Lower lobe of right lung (tissue), 2 donors: ENCODE measurements at regions not wholly inside any gene's neighbourhood (a gene's known extent, or its start where the extent isn't known, plus 50 kb on each side); places are given as distances from the start of the nearest gene placed in this dataset.

Experiments used
- ATAC-seq, 2 donors: fragments of 200-7000 bp; cut with Tn5 transposase; one replicate each; pipeline ENCODE4 v1.9.1; 2020 to 2022; ENCODE audit warnings: mild to moderate bottlenecking in 2 of 2, moderate library complexity in 2 of 2
- DNase-seq: peaks from one replicate; pipeline ENCODE4 v3.0.0-alpha.2; 2020
- H3K27ac ChIP-seq: fragments of 200-600 bp; one replicate; pipeline ENCODE4 v1.8.0; 2022
- H3K27me3 ChIP-seq: fragments of 200-600 bp; one replicate; pipeline ENCODE4 v1.8.0; 2022; ENCODE audit warnings: low read depth
- H3K36me3 ChIP-seq: fragments of 200-600 bp; one replicate; pipeline ENCODE4 v1.8.0; 2022; ENCODE audit warnings: mild to moderate bottlenecking
- H3K4me1 ChIP-seq: fragments of 200-600 bp; one replicate; pipeline ENCODE4 v1.8.0; 2022
- H3K4me3 ChIP-seq: fragments of 200-600 bp; one replicate; pipeline ENCODE4 v1.8.0; 2022; ENCODE audit warnings: mild to moderate bottlenecking
- H3K9me3 ChIP-seq: fragments of 200-600 bp; one replicate; pipeline ENCODE4 v1.8.0; 2022
- CTCF ChIP-seq: fragments of 200-600 bp; IDR thresholded peaks from one replicate; pipeline ENCODE4 v1.8.0; 2022; ENCODE audit warnings: antibody characterized with exemption, mild to moderate bottlenecking
- intact Hi-C: fragments of 100-400 bp; cut with DNase I; formaldehyde crosslinking; loops from one replicate; pipeline ENCODE4 v1.11.0; 2022
- donor health status: DM: no; HTN: yes; CAD: no; lungs with severe emphysema.

GRCh38 chr2:2912731-2913130 lies 464.9 kb downstream of the EIPR1 start:
- intact Hi-C loops: no loop called here
- H3K9me3 ChIP-seq: no peaks in the 10 kb centered on the region
- H3K27me3 ChIP-seq: no peaks in the 10 kb centered on the region
- ATAC-seq: no peak
- H3K36me3 ChIP-seq: no peaks in the 10 kb centered on the region
- no peak for DNase-seq
- H3K4me3 ChIP-seq: no peak overlapping the region
- H3K4me1 ChIP-seq: no peaks in the 10 kb centered on the region
- no peak for TF ChIP-seq CTCF
- H3K27ac ChIP-seq: no peak overlapping the region

DNA sequence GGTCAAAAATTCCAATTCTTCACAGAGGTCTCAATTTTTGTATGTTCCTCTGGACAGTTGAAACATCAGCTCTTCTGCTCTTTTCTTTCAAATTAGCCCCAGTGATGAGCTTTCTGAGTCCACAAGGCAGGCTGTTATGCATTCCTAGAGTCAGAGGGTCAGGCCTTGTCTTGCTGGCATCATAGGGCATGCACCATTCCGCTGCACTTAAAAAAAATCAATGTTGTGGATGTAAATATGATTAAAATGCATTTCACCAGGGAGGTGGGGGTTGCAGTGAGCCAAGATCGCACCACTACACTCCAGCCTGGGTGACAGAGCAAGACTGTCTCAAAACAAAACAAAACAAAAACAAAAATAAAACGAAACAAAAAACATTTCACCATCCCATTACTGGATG lies 465.3 kb downstream of the EIPR1 start:
- Histone ChIP-seq H3K9me3 (no peaks in the 10 kb centered on the region), H3K4me1 (no peaks in the 10 kb centered on the region), H3K36me3 (no peaks in the 10 kb centered on the region), H3K27me3 (no peaks in the 10 kb centered on the region), H3K27ac (no peak overlapping the region), H3K4me3 (no peak overlapping the region)
- intact Hi-C loops: no loop called here
- no peak for DNase-seq
- no peak for ATAC-seq
- TF ChIP-seq CTCF: no peak

- Histone ChIP-seq H3K4me1 (no peaks in the 10 kb centered on the region), H3K4me3 (no peak overlapping the region), H3K27me3 (no peaks in the 10 kb centered on the region), H3K36me3 (no peaks in the 10 kb centered on the region), H3K27ac (no peak overlapping the region), H3K9me3 (no peaks in the 10 kb centered on the region)
- ATAC-seq: no peak
- no peak for TF ChIP-seq CTCF
- intact Hi-C loops: no loop called here
- DNase-seq: no peak
Measured at GRCh38 chr2:2910259-2910658, 467.4 kb downstream of the EIPR1 start.

GRCh38 chr2:2909086-2910035 lies 468.3 kb downstream of the EIPR1 start:
- Histone ChIP-seq H3K9me3 (no peaks in the 10 kb centered on the region), H3K4me1 (no peaks in the 10 kb centered on the region), H3K27ac (no peak overlapping the region), H3K4me3 (no peak overlapping the region), H3K36me3 (no peaks in the 10 kb centered on the region), H3K27me3 (no peaks in the 10 kb centered on the region)
- no peak for DNase-seq
- intact Hi-C loops: no loop called here
- peak in 1 of 2 donors; percentile 17 for ATAC-seq
- TF ChIP-seq CTCF: no peak

DNA sequence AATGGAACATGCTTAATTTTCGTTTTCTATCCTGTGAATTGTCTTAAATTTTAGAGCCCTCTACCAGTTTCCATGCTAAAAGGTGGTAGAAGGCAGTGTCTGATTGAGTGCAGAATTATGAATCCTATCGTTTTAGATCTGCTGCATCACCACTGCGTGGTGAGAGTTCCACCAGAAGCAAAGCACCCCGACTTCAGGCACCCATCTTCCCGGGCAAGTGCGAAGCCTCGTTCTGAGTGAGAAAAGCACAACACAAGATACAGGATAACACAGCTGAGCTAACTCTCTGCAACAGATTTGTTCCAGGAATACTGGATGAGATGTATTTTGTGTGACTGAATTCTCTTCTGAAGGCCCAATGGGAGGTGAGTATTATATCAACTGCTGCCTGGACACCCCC lies 471.5 kb downstream of the EIPR1 start:
- Histone ChIP-seq H3K4me1 (no peaks in the 10 kb centered on the region), H3K9me3 (no peaks in the 10 kb centered on the region), H3K27ac (no peak overlapping the region), H3K36me3 (no peaks in the 10 kb centered on the region), H3K4me3 (no peak overlapping the region), H3K27me3 (no peaks in the 10 kb centered on the region)
- intact Hi-C loops: no loop called here
- no peak for TF ChIP-seq CTCF
- no peak for DNase-seq
- no peak for ATAC-seq
